Astrocyte (in vitro differentiated cells and primary cell): ENCODE measurements at regions not wholly inside any gene's neighbourhood (a gene's known extent, or its start where the extent isn't known, plus 50 kb on each side); places are given as distances from the start of the nearest gene placed in this dataset.

Experiments used
- EZH2 ChIP-seq: IDR thresholded peaks from 2 replicates; pipeline ENCODE4 v1.6.1; 2012; ENCODE audit warnings: mild to moderate bottlenecking, low read length, inconsistent platforms; ENCODE audit not compliant: insufficient read depth
- TF ChIP-seq, protein P1 (sequence below): IDR thresholded peaks from 2 replicates; pipeline ENCODE4 v1.5.1; 2011; ENCODE audit warnings: low read depth, mild to moderate bottlenecking, inconsistent platforms, low read length, moderate library complexity; ENCODE audit not compliant: insufficient read depth

DNA sequence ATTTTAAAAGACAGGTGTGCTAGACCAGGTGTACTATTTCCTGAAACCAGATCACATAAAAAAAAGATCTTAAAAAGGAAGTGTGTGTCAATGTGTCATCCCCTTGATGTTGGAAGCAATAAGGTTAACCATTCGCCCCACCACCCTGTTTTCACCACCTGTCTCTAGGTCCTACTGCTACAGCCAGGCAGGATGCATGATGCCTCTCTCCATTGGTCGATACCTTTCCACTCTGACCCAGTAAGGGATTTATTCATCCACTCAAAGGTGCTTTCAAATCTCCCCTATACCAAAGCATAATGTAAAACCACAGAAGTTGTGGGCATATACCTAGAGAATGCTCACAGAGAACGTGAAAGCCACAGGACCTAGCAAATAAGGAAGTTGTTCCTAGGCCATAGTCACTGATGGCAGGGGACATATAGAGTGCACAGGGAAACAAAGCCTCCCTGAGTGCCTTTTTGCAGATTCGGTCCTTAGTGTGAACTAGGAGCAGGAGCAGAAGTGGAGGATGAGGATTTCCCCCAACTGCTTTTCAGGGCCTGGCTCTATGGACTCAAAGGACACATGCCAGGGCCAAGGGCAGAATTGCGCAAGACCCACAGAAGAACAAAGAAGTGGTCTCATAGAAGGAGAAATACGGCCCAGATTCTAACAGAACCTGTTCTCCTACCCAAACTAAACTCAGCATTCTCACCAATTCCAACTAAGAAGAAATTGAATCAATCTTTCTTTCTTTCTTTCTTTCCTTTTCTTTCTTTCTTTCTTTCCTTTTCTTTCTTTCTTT lies 631.5 kb upstream of the NRP1 start:
- TF ChIP-seq, protein P1, sequence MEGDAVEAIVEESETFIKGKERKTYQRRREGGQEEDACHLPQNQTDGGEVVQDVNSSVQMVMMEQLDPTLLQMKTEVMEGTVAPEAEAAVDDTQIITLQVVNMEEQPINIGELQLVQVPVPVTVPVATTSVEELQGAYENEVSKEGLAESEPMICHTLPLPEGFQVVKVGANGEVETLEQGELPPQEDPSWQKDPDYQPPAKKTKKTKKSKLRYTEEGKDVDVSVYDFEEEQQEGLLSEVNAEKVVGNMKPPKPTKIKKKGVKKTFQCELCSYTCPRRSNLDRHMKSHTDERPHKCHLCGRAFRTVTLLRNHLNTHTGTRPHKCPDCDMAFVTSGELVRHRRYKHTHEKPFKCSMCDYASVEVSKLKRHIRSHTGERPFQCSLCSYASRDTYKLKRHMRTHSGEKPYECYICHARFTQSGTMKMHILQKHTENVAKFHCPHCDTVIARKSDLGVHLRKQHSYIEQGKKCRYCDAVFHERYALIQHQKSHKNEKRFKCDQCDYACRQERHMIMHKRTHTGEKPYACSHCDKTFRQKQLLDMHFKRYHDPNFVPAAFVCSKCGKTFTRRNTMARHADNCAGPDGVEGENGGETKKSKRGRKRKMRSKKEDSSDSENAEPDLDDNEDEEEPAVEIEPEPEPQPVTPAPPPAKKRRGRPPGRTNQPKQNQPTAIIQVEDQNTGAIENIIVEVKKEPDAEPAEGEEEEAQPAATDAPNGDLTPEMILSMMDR = no peak
- no peak for TF ChIP-seq EZH2
